Caco-2 (cell line): ENCODE measurements at regions not wholly inside any gene's neighbourhood (a gene's known extent, or its start where the extent isn't known, plus 50 kb on each side); places are given as distances from the start of the nearest gene placed in this dataset.

Experiments used
- BruUV-seq: library from RNA; stranded (reverse); fragments of 400-500 nt; replicated peaks from 2 replicates; lab custom pipeline; 2021; lab: Mats Ljungman, UMichigan
- CTCF ChIA-PET: fragments of 300-600 bp; sonication (Branson Sonifier 250); formaldehyde crosslinking; loops from one replicate; lab custom pipeline; 2022; ENCODE audit warnings: antibody characterized with exemption; lab: Charles Lee
- POLR2A ChIA-PET: fragments of 300-600 bp; sonication (Branson Sonifier 250); formaldehyde crosslinking; loops from one replicate; lab custom pipeline; 2022; ENCODE audit warnings: antibody characterized with exemption; lab: Charles Lee
- DNase-seq, 2 experiments: peaks; one replicate each; pipeline versions ENCODE4 v3.0.0 to v3.0.0-alpha.2; 2020 to 2022
- H3K27me3 ChIP-seq: replicated peaks from 2 replicates; pipeline ENCODE4 v1.6.0; 2011; ENCODE audit warnings: low read length; ENCODE audit not compliant: control insufficient read depth, insufficient read depth
- H3K36me3 ChIP-seq: 2 replicates; pipeline ENCODE4 v1.5.1; 2011; ENCODE audit warnings: low read length; ENCODE audit not compliant: control insufficient read depth, insufficient read depth
- H3K4me1 ChIP-seq: fragments of 250-450 bp; sonication (Bioruptor Pico); 2 replicates; pipeline ENCODE4 v1.5.1; 2020; ENCODE audit warnings: mild to moderate bottlenecking
- H3K4me3 ChIP-seq: 2 replicates; pipeline ENCODE4 v1.5.1; 2011; ENCODE audit warnings: low read depth, mild to moderate bottlenecking, control low read depth, low read length
- H3K9me3 ChIP-seq: fragments of 250-450 bp; sonication (Bioruptor Pico); 2 replicates; pipeline ENCODE4 v1.5.1; 2020; ENCODE audit warnings: mild to moderate bottlenecking, moderate library complexity
- H3K27ac Mint-ChIP-seq: one replicate; pipeline ENCODE4 v1.8.0; 2022; ENCODE audit warnings: mixed read lengths; ENCODE audit not compliant: unreplicated experiment
- H3K27me3 Mint-ChIP-seq: one replicate; pipeline ENCODE4 v1.8.0; 2022; ENCODE audit warnings: mixed read lengths; ENCODE audit not compliant: insufficient read depth, unreplicated experiment
- H3K36me3 Mint-ChIP-seq: one replicate; pipeline ENCODE4 v1.8.0; 2022; ENCODE audit warnings: mild to moderate bottlenecking, mixed read lengths; ENCODE audit not compliant: insufficient read depth, unreplicated experiment
- H3K4me1 Mint-ChIP-seq: one replicate; pipeline ENCODE4 v1.8.0; 2022; ENCODE audit warnings: low read depth, mixed read lengths; ENCODE audit not compliant: unreplicated experiment
- H3K4me3 Mint-ChIP-seq: one replicate; pipeline ENCODE4 v1.8.0; 2022; ENCODE audit warnings: mild to moderate bottlenecking, moderate library complexity, mixed read lengths; ENCODE audit not compliant: unreplicated experiment
- H3K9me3 Mint-ChIP-seq: one replicate; pipeline ENCODE4 v1.8.0; 2022; ENCODE audit warnings: mixed read lengths; ENCODE audit not compliant: unreplicated experiment
- intact Hi-C: fragments of 100-400 bp; cut with micrococcal nuclease; formaldehyde crosslinking; loops from one replicate; pipeline ENCODE4 v1.10.0; 2022; ENCODE audit not compliant: unreplicated experiment
- TF ChIP-seq, protein P1 (sequence below), 2 experiments: fragments of 200-600 bp in 1 of 2; IDR thresholded peaks; 1 replicate in 1 of 2; 2 replicates in 1 of 2; pipeline versions ENCODE4 v1.5.1 to v1.8.0; 2011 to 2022; ENCODE audit warnings: antibody characterized with exemption in 1 of 2, control low read depth in 1 of 2, inconsistent platforms in 1 of 2, low read depth in 1 of 2, low read length in 1 of 2, mild to moderate bottlenecking in 1 of 2, moderate library complexity in 1 of 2; ENCODE audit not compliant: insufficient read depth in 1 of 2, severe bottlenecking in 1 of 2, unreplicated experiment in 1 of 2

DNA sequence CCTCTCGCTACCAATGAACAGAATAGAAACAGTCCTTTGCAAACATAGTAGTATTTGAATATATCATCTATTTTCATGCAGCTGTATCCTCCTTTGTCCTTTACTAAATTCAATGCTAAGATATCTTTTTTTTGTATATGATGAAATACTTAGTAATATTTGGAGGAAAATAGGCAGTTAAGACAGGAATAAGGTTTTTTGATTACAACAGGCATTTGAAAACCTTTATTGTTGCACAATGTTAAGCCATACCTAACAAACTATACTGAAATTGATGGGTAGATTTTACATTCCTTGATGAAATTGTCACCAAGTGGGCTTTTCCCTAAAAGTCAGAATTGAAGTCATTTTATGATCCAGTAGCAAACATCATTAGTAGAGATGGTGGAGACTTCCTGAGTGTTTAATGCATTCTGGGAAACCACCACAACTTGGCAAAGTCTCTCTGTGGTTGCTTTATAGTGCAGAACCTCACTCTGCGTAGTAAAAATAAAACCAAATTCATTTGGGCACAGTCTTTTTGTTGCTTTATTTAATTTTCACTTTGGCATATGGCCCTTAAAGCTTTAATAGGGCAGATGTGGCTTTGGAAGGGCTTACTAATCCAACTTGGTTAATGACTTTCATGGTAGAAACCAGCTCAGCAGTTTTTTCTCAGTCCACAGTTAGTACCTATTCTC is 216.0 kb downstream of the DIPK2A start:
- Histone ChIP-seq H3K9me3 (no peaks in the 10 kb centered on the region; the same call in none of the 2 replicates), H3K4me1 (no peaks in the 10 kb centered on the region), H3K27me3 (no peaks in the 10 kb centered on the region), H3K4me3 (no peak overlapping the region), H3K36me3 (no peaks in the 10 kb centered on the region)
- no peak overlapping the region for H3K4me3 Mint-ChIP-seq
- ChIA-PET CTCF (no interaction called here), POLR2A (no interaction called here)
- DNase-seq, result no peak
- H3K27ac Mint-ChIP-seq, result no peak overlapping the region
- H3K27me3 Mint-ChIP-seq, result no peaks in the 10 kb centered on the region
- intact Hi-C loops, result no loop called here
- no TSS peak for BruUV-seq
- H3K36me3 Mint-ChIP-seq, result no peaks in the 10 kb centered on the region
- TF ChIP-seq, protein P1, sequence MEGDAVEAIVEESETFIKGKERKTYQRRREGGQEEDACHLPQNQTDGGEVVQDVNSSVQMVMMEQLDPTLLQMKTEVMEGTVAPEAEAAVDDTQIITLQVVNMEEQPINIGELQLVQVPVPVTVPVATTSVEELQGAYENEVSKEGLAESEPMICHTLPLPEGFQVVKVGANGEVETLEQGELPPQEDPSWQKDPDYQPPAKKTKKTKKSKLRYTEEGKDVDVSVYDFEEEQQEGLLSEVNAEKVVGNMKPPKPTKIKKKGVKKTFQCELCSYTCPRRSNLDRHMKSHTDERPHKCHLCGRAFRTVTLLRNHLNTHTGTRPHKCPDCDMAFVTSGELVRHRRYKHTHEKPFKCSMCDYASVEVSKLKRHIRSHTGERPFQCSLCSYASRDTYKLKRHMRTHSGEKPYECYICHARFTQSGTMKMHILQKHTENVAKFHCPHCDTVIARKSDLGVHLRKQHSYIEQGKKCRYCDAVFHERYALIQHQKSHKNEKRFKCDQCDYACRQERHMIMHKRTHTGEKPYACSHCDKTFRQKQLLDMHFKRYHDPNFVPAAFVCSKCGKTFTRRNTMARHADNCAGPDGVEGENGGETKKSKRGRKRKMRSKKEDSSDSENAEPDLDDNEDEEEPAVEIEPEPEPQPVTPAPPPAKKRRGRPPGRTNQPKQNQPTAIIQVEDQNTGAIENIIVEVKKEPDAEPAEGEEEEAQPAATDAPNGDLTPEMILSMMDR (IDR thresholded peaks at IDR 0.05; ENCODE audit: insufficient read depth in 1 of 2, low read depth in 1 of 2, low read length in 1 of 2, severe bottlenecking in 1 of 2, unreplicated experiment in 1 of 2), result no peak
- H3K9me3 Mint-ChIP-seq, result peaks cover 27% of the 10 kb centered on the region
- H3K4me1 Mint-ChIP-seq, result no peaks in the 10 kb centered on the region

- Mint-ChIP-seq H3K9me3 (peaks cover 30% of the 10 kb centered on the region), H3K4me1 (no peaks in the 10 kb centered on the region), H3K27ac (no peak overlapping the region), H3K36me3 (no peaks in the 10 kb centered on the region), H3K4me3 (no peak overlapping the region), H3K27me3 (no peaks in the 10 kb centered on the region)
- peaks cover 2% of the 10 kb centered on the region for H3K9me3 ChIP-seq
- H3K4me1 ChIP-seq, result no peaks in the 10 kb centered on the region
- no peak overlapping the region for H3K4me3 ChIP-seq
- BruUV-seq, result no TSS peak
- no peak for DNase-seq
- H3K27me3 ChIP-seq, result no peaks in the 10 kb centered on the region
- CTCF ChIA-PET, result no interaction called here
- H3K36me3 ChIP-seq, result no peaks in the 10 kb centered on the region
- TF ChIP-seq, protein P1 (IDR thresholded peaks at IDR 0.05; ENCODE audit: insufficient read depth in 1 of 2, low read depth in 1 of 2, low read length in 1 of 2, severe bottlenecking in 1 of 2, unreplicated experiment in 1 of 2), result no peak
- POLR2A ChIA-PET, result no interaction called here
- intact Hi-C loops, result no loop called here
These were observed 217.4 kb downstream of the DIPK2A start for GRCh38 chr3:144189044-144189443.

- peak overlapping the region; percentile 17 for H3K27ac Mint-ChIP-seq
- peaks cover 3% of the 10 kb centered on the region for H3K9me3 ChIP-seq
- no peaks in the 10 kb centered on the region for H3K36me3 Mint-ChIP-seq
- intact Hi-C loops, result no loop called here
- H3K27me3 ChIP-seq, result no peaks in the 10 kb centered on the region
- TF ChIP-seq, protein P1 (IDR thresholded peaks at IDR 0.05; ENCODE audit: insufficient read depth in 1 of 2, low read depth in 1 of 2, low read length in 1 of 2, severe bottlenecking in 1 of 2, unreplicated experiment in 1 of 2), result no peak
- no peak overlapping the region for H3K4me3 ChIP-seq
- H3K4me3 Mint-ChIP-seq, result no peak overlapping the region
- BruUV-seq, result no TSS peak
- H3K4me1 Mint-ChIP-seq, result no peaks in the 10 kb centered on the region
- ChIA-PET POLR2A (no interaction called here), CTCF (no interaction called here)
- peaks cover 3% of the 10 kb centered on the region; the same call in 1 of the 2 replicates for H3K4me1 ChIP-seq
- no peaks in the 10 kb centered on the region for H3K27me3 Mint-ChIP-seq
- no peaks in the 10 kb centered on the region for H3K36me3 ChIP-seq
- no peak for DNase-seq
- H3K9me3 Mint-ChIP-seq, result peaks cover 48% of the 10 kb centered on the region
These were observed 225.5 kb downstream of the DIPK2A start for GRCh38 chr3:144197116-144197515.
